SJCRH30 (cell line): ENCODE measurements at regions not wholly inside any gene's neighbourhood (a gene's known extent, or its start where the extent isn't known, plus 50 kb on each side); places are given as distances from the start of the nearest gene placed in this dataset.
"Not testable (repeated sequence)": the region's sequence is repeated elsewhere in the genome, so short reads cannot be mapped to it uniquely, and the experiment has no call there.

Source experiments
- DNase-seq, 2 experiments: peaks; one replicate each; pipeline ENCODE4 v3.0.0-alpha.2; 2015 to 2020
- H3K27ac ChIP-seq: fragments of 250-450 bp; sonication (Bioruptor Pico); 2 replicates; pipeline ENCODE4 v1.5.1; 2020; ENCODE audit warnings: mild to moderate bottlenecking, moderate library complexity
- H3K27me3 ChIP-seq: fragments of 250-450 bp; sonication (Bioruptor Pico); 2 replicates; pipeline ENCODE4 v1.5.1; 2020; ENCODE audit warnings: mild to moderate bottlenecking, moderate library complexity
- H3K36me3 ChIP-seq: fragments of 250-450 bp; sonication (Bioruptor Pico); 2 replicates; pipeline ENCODE4 v1.5.1; 2020; ENCODE audit warnings: mild to moderate bottlenecking, moderate library complexity
- H3K4me1 ChIP-seq: fragments of 250-450 bp; sonication (Bioruptor Pico); 2 replicates; pipeline ENCODE4 v1.5.1; 2020; ENCODE audit warnings: mild to moderate bottlenecking, moderate library complexity
- H3K4me3 ChIP-seq: fragments of 250-450 bp; sonication (Bioruptor Pico); 2 replicates; pipeline ENCODE4 v1.5.1; 2020; ENCODE audit warnings: mild to moderate bottlenecking, moderate library complexity
- H3K9me3 ChIP-seq: fragments of 250-450 bp; sonication (Bioruptor Pico); replicated peaks from 2 replicates; pipeline ENCODE4 v1.5.1; 2020; ENCODE audit warnings: mild to moderate bottlenecking, moderate library complexity

DNA sequence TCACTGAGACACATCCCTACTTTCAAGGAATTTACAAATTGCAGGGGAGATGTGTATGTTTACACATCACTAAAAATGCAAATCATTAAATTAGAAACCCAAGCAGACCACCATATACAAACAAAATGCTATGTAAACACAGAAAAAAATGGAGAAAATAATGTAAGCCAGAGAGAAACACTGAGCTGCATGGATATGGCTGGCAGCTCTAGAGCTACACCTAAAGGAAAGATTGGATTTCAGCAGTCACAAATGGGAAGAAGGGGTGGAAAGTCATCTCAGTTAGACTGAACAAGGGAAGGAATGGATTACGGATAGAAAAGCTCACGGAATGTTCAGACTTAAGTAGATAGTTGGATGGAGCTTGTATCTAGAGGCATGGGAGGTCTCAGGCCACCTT lies 186.3 kb downstream of the MOSPD2 start:
- no peaks in the 10 kb centered on the region for H3K27me3 ChIP-seq
- no peak overlapping the region for H3K4me3 ChIP-seq
- DNase-seq = no peak
- H3K27ac ChIP-seq = no peak overlapping the region
- H3K9me3 ChIP-seq = no peaks in the 10 kb centered on the region; the same call in 1 of the 2 replicates
- no peaks in the 10 kb centered on the region for H3K36me3 ChIP-seq
- H3K4me1 ChIP-seq = no peaks in the 10 kb centered on the region

DNA sequence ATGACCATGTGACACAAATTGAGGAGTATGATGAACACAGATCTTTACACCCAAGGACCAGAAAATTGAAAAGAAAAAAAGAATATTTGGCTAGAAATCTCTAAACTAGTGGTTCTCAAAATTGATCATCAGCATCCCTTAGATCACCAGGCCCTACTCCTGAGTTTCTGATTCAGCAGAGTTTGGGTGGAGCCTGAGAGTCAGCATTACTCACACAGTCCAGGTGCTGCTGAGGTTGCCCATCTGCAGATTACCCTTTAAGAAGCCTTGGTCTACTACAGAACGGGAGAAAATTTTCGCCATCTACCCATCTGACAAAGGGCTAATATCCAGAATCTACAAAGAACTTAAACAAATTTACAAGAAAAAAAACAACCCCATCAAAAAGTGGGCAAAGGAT lies 182.8 kb downstream of the MOSPD2 start:
- Histone ChIP-seq H3K27ac (no peak overlapping the region), H3K4me3 (no peak overlapping the region), H3K36me3 (no peaks in the 10 kb centered on the region), H3K4me1 (no peaks in the 10 kb centered on the region), H3K27me3 (no peaks in the 10 kb centered on the region), H3K9me3 (no peaks in the 10 kb centered on the region; the same call in 1 of the 2 replicates)
- DNase-seq = no peak

DNA sequence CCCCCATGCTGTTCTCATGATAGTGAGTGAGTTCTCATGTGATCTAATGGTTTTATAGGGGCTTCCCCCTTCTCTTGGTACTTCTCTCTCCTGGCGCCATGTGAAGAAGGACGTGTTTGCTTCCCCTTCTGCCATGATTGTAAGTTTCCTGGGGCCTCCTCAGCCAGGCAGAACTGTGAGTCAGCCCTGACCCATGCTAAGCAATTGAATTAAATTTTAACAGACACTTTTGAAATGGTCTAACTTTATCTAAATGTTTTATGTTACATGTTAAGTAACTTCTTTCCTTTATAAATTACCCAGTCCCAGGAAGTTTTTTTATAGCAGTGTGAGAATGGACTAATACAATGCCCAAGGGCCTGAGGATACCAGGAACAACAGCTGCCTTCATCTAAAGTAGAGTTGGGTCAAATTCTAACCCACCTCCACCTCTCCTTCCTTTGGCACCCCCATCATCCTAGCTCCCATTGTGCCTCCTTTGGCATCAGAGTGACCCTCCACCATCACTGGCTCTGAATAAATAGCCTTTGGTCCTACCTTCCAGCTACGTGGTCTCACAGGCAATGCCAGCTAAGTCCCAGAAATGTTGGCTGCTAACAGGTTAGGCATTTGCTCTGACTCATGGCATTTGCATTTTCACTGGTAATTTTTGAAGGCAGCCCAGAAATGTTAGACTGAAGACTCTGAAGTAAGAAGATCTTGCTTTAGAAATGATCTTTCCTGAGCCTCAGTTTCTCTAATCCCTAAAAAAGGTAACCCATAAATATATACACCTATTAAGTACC lies 182.1 kb downstream of the MOSPD2 start:
- Histone ChIP-seq H3K9me3 (no peaks in the 10 kb centered on the region; the same call in 1 of the 2 replicates), H3K4me3 (no peak overlapping the region), H3K27ac (no peak overlapping the region), H3K36me3 (no peaks in the 10 kb centered on the region), H3K27me3 (no peaks in the 10 kb centered on the region), H3K4me1 (no peaks in the 10 kb centered on the region)
- no peak for DNase-seq

- Histone ChIP-seq H3K27ac (no peak overlapping the region), H3K9me3 (no peaks in the 10 kb centered on the region), H3K4me1 (no peaks in the 10 kb centered on the region), H3K36me3 (no peaks in the 10 kb centered on the region), H3K27me3 (no peaks in the 10 kb centered on the region), H3K4me3 (no peak overlapping the region)
- no peak for DNase-seq
These were observed 177.2 kb downstream of the MOSPD2 start for GRCh38 chrX:15050395-15050794.

- no peaks in the 10 kb centered on the region for H3K27me3 ChIP-seq
- no peak for DNase-seq
- H3K27ac ChIP-seq = no peak overlapping the region
- no peak overlapping the region for H3K4me3 ChIP-seq
- no peaks in the 10 kb centered on the region for H3K4me1 ChIP-seq
- no peaks in the 10 kb centered on the region for H3K9me3 ChIP-seq
- H3K36me3 ChIP-seq = no peaks in the 10 kb centered on the region
These were observed 170.3 kb downstream of the MOSPD2 start for GRCh38 chrX:15043538-15043937.

- no peak overlapping the region for H3K27ac ChIP-seq
- no peaks in the 10 kb centered on the region for H3K4me1 ChIP-seq
- H3K4me3 ChIP-seq = no peak overlapping the region
- no peaks in the 10 kb centered on the region for H3K36me3 ChIP-seq
- H3K9me3 ChIP-seq = no peaks in the 10 kb centered on the region
- DNase-seq = no peak
- no peaks in the 10 kb centered on the region for H3K27me3 ChIP-seq
These were observed 160.7 kb downstream of the MOSPD2 start for GRCh38 chrX:15033917-15034316.

DNA sequence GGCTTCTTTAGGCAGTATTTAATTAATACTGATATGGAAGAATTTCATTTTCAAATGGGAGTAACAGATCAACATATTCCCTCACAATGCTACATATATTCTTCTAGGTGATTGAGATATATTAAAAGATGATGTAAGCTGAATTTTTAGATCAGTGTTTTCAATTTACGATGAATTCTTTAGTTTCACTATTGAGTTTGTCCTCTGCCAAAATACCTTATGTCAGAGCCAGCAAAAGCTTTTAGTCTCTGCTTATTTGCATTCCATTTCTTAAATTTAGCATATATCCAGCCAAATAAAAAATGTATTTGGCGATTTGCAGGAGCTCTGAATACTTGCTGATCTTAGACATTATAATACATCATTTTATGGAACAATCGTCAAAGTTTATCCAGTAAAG lies 144.3 kb downstream of the MOSPD2 start:
- Histone ChIP-seq H3K4me1 (no peaks in the 10 kb centered on the region), H3K36me3 (no peaks in the 10 kb centered on the region), H3K27ac (no peak overlapping the region), H3K27me3 (no peaks in the 10 kb centered on the region), H3K9me3 (no peaks in the 10 kb centered on the region), H3K4me3 (no peak overlapping the region)
- DNase-seq = no peak

GRCh38 chrX:15016051-15016450 lies 142.8 kb downstream of the MOSPD2 start:
- H3K9me3 ChIP-seq = no peaks in the 10 kb centered on the region

GRCh38 chrX:15014281-15014680 lies 141.1 kb downstream of the MOSPD2 start:
- Histone ChIP-seq H3K27me3 (no peaks in the 10 kb centered on the region), H3K27ac (no peak overlapping the region), H3K4me1 (no peaks in the 10 kb centered on the region), H3K4me3 (no peak overlapping the region), H3K36me3 (no peaks in the 10 kb centered on the region), H3K9me3 (no peaks in the 10 kb centered on the region)
- DNase-seq = no peak

More at GRCh38 chrX:15016051-15016450, 142.8 kb downstream of the MOSPD2 start:
- no peak overlapping the region for H3K4me3 ChIP-seq
- DNase-seq = no peak
- no peaks in the 10 kb centered on the region for H3K36me3 ChIP-seq
- no peaks in the 10 kb centered on the region for H3K4me1 ChIP-seq
- no peak overlapping the region for H3K27ac ChIP-seq
- H3K27me3 ChIP-seq = no peaks in the 10 kb centered on the region

DNA sequence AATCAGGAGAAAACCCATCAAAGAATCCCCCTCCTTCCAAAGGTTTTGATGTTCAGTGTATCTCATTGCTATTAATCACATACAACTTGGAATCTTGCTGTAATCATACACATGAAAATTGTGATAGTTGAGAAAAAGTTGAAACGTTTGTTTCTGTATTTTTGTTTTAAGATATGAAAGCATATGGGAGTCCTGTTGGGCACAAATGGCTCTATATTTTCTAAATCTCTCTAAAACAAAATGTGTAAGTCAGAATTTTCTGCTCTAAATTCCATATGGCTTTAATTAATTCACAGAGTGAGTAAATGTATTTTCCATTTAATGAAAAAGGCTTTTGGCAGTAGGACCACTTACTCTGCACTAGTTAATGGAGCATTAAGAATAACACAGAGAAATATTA lies 140.2 kb downstream of the MOSPD2 start:
- Histone ChIP-seq H3K4me1 (no peaks in the 10 kb centered on the region), H3K9me3 (no peaks in the 10 kb centered on the region), H3K36me3 (no peaks in the 10 kb centered on the region), H3K27me3 (no peaks in the 10 kb centered on the region), H3K27ac (no peak overlapping the region), H3K4me3 (no peak overlapping the region)
- no peak for DNase-seq

- Histone ChIP-seq H3K4me3 (no peak overlapping the region), H3K27me3 (no peaks in the 10 kb centered on the region), H3K4me1 (no peaks in the 10 kb centered on the region), H3K27ac (no peak overlapping the region), H3K36me3 (no peaks in the 10 kb centered on the region), H3K9me3 (no peaks in the 10 kb centered on the region)
- DNase-seq = peak in 1 of 2 experiments; percentile 19
These were observed 124.0 kb downstream of the MOSPD2 start for GRCh38 chrX:14997271-14997670.

- H3K27me3 ChIP-seq, H3K4me1 ChIP-seq, H3K9me3 ChIP-seq, H3K27ac ChIP-seq, H3K36me3 ChIP-seq, DNase-seq, H3K4me3 ChIP-seq: not testable (repeated sequence)
These were observed 111.2 kb downstream of the MOSPD2 start for GRCh38 chrX:14984425-14984824.
